HG03520 (cell line): ENCODE measurements at regions not wholly inside any gene's neighbourhood (a gene's known extent, or its start where the extent isn't known, plus 50 kb on each side); places are given as distances from the start of the nearest gene placed in this dataset.
"Not testable (repeated sequence)": the region's sequence is repeated elsewhere in the genome, so short reads cannot be mapped to it uniquely, and the experiment has no call there.

ENCODE experiments used
- ATAC-seq: cut with Tn5 transposase; IDR thresholded peaks from one replicate; pipeline ENCODE4 v1.9.1; 2021; ENCODE audit warnings: mild to moderate bottlenecking, moderate library complexity; ENCODE audit not compliant: unreplicated experiment

GRCh38 chr15:68482246-68482645 lies 50.3 kb upstream of the ITGA11 start:
- no peak for ATAC-seq

- no peak for ATAC-seq
Observed at GRCh38 chr15:68483165-68483564, 51.2 kb upstream of the ITGA11 start.

GRCh38 chr15:68484220-68484619 lies 52.3 kb upstream of the ITGA11 start:
- no peak for ATAC-seq

GRCh38 chr15:68484696-68485400 lies 52.9 kb upstream of the ITGA11 start:
- ATAC-seq: no peak

GRCh38 chr15:68485721-68486360 lies 53.9 kb upstream of the ITGA11 start:
- ATAC-seq: no peak

GRCh38 chr15:68487087-68487843 lies 55.3 kb upstream of the ITGA11 start:
- ATAC-seq: no peak

GRCh38 chr15:68488290-68488689 lies 56.3 kb upstream of the ITGA11 start:
- no peak for ATAC-seq

- no peak for ATAC-seq
Observed at GRCh38 chr15:68488966-68489365, 57.0 kb upstream of the ITGA11 start.

GRCh38 chr15:68489421-68489820 lies 57.5 kb upstream of the ITGA11 start:
- ATAC-seq: no peak

- no peak for ATAC-seq
Observed at GRCh38 chr15:68491415-68492106, 59.6 kb upstream of the ITGA11 start.

- no peak for ATAC-seq
Observed at GRCh38 chr15:68492855-68493254, 60.9 kb upstream of the ITGA11 start.

GRCh38 chr15:68493629-68494028 lies 61.7 kb upstream of the ITGA11 start:
- ATAC-seq: no peak

GRCh38 chr15:68494573-68495110 lies 62.7 kb upstream of the ITGA11 start:
- ATAC-seq: no peak

- ATAC-seq: no peak
Observed at GRCh38 chr15:68495221-68495950, 63.4 kb upstream of the ITGA11 start.

GRCh38 chr15:68495981-68496705 lies 64.2 kb upstream of the ITGA11 start:
- ATAC-seq: no peak

GRCh38 chr15:68496751-68497150 lies 64.8 kb upstream of the ITGA11 start:
- ATAC-seq: not testable (repeated sequence)

- no peak for ATAC-seq
Observed at GRCh38 chr15:68497206-68497910, 65.4 kb upstream of the ITGA11 start.

GRCh38 chr15:68498076-68498475 lies 66.1 kb upstream of the ITGA11 start:
- no peak for ATAC-seq
